ENCODE measurements at regions not wholly inside any gene's neighbourhood (a gene's known extent, or its start where the extent isn't known, plus 50 kb on each side); places are given as distances from the start of the nearest gene placed in this dataset.
"Not testable (repeated sequence)": the region's sequence is repeated elsewhere in the genome, so short reads cannot be mapped to it uniquely, and the experiment has no call there.

- no peak for DNase-seq (ENCODE audit: extremely low spot score)
- no peaks in the 10 kb centered on the region for H3K9me3 ChIP-seq
- TF ChIP-seq, protein P1, sequence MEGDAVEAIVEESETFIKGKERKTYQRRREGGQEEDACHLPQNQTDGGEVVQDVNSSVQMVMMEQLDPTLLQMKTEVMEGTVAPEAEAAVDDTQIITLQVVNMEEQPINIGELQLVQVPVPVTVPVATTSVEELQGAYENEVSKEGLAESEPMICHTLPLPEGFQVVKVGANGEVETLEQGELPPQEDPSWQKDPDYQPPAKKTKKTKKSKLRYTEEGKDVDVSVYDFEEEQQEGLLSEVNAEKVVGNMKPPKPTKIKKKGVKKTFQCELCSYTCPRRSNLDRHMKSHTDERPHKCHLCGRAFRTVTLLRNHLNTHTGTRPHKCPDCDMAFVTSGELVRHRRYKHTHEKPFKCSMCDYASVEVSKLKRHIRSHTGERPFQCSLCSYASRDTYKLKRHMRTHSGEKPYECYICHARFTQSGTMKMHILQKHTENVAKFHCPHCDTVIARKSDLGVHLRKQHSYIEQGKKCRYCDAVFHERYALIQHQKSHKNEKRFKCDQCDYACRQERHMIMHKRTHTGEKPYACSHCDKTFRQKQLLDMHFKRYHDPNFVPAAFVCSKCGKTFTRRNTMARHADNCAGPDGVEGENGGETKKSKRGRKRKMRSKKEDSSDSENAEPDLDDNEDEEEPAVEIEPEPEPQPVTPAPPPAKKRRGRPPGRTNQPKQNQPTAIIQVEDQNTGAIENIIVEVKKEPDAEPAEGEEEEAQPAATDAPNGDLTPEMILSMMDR (IDR thresholded peaks at IDR 0.05) = no peak
- no peak for TF ChIP-seq POLR2AphosphoS5 (IDR thresholded peaks at IDR 0.05)
- TF ChIP-seq POLR2A (IDR thresholded peaks at IDR 0.05; ENCODE audit: low read depth) = no peak
- no peak for TF ChIP-seq EP300 (IDR thresholded peaks at IDR 0.05)
- intact Hi-C loops (cut with DNase I) = no loop called here
- no peaks in the 10 kb centered on the region for H3K36me3 ChIP-seq
- WGBS = 81% methylated on average over 4 of the region's 4 CpGs
- no peaks in the 10 kb centered on the region for H3K4me1 ChIP-seq
- no peak overlapping the region for H3K27ac ChIP-seq (replicated peaks in 1 of 4)
- no peaks in the 10 kb centered on the region for H3K27me3 ChIP-seq
- no peak overlapping the region for H3K4me3 ChIP-seq
Observed at GRCh38 chr7:89621925-89622641, 532.2 kb upstream of the STEAP1 start.

GRCh38 chr7:89623018-89623672 is 531.1 kb upstream of the STEAP1 start:
- Histone ChIP-seq H3K36me3 (no peaks in the 10 kb centered on the region), H3K27me3 (no peaks in the 10 kb centered on the region), H3K4me3 (no peak overlapping the region), H3K4me1 (no peaks in the 10 kb centered on the region), H3K27ac (replicated peaks in 1 of 4) (no peak overlapping the region), H3K9me3 (no peaks in the 10 kb centered on the region)
- intact Hi-C loops (cut with DNase I) = no loop called here
- 16% methylated on average over 1 of the region's 1 CpG for WGBS
- no peak for TF ChIP-seq POLR2A (IDR thresholded peaks at IDR 0.05; ENCODE audit: low read depth)
- TF ChIP-seq, protein P1 (IDR thresholded peaks at IDR 0.05) = peak in 2 of 3 experiments; percentile 17 to 44
- DNase-seq (ENCODE audit: extremely low spot score) = no peak

- DNase-seq (ENCODE audit: extremely low spot score); intact Hi-C loops (cut with DNase I): not testable (repeated sequence)
- WGBS = 92% methylated on average over 5 of the region's 5 CpGs
Observed at GRCh38 chr7:89624155-89624554, 530.1 kb upstream of the STEAP1 start.

GRCh38 chr7:89648509-89648908 is 505.8 kb upstream of the STEAP1 start:
- no peaks in the 10 kb centered on the region for H3K36me3 ChIP-seq
- H3K9me3 ChIP-seq = no peaks in the 10 kb centered on the region
- intact Hi-C loops (cut with DNase I) = no loop called here
- TF ChIP-seq POLR2AphosphoS5 (IDR thresholded peaks at IDR 0.05) = no peak
- TF ChIP-seq EP300 (IDR thresholded peaks at IDR 0.05) = no peak
- no peak for TF ChIP-seq POLR2A (IDR thresholded peaks at IDR 0.05; ENCODE audit: low read depth)
- no peak overlapping the region for H3K27ac ChIP-seq (replicated peaks in 1 of 4)
- no peaks in the 10 kb centered on the region for H3K4me1 ChIP-seq
- H3K27me3 ChIP-seq = no peaks in the 10 kb centered on the region
- H3K4me3 ChIP-seq = no peak overlapping the region
- WGBS = 89% methylated on average over 3 of the region's 3 CpGs
- no peak for DNase-seq (ENCODE audit: extremely low spot score)

More at GRCh38 chr7:89624155-89624554, 530.1 kb upstream of the STEAP1 start:
- not testable (repeated sequence) for H3K27me3 ChIP-seq; H3K27ac ChIP-seq (replicated peaks in 1 of 4); H3K4me1 ChIP-seq; H3K9me3 ChIP-seq; H3K4me3 ChIP-seq; H3K36me3 ChIP-seq

- intact Hi-C loops (cut with DNase I) = no loop called here
- Histone ChIP-seq H3K27me3 (no peaks in the 10 kb centered on the region), H3K36me3 (no peaks in the 10 kb centered on the region), H3K9me3 (no peaks in the 10 kb centered on the region), H3K4me3 (no peak overlapping the region), H3K27ac (replicated peaks in 1 of 4) (no peak overlapping the region), H3K4me1 (no peaks in the 10 kb centered on the region)
- 60% methylated on average over 1 of the region's 1 CpG for WGBS
- no peak for TF ChIP-seq EP300 (IDR thresholded peaks at IDR 0.05)
- TF ChIP-seq, protein P1 (IDR thresholded peaks at IDR 0.05) = no peak
- TF ChIP-seq POLR2A (IDR thresholded peaks at IDR 0.05; ENCODE audit: low read depth) = no peak
- no peak for TF ChIP-seq POLR2AphosphoS5 (IDR thresholded peaks at IDR 0.05)
- no peak for DNase-seq (ENCODE audit: extremely low spot score)
Observed at GRCh38 chr7:89655946-89656345, 498.3 kb upstream of the STEAP1 start.

All from esophagus muscularis mucosa (tissue), 4 donors.